ENCODE measurements at regions not wholly inside any gene's neighbourhood (a gene's known extent, or its start where the extent isn't known, plus 50 kb on each side); places are given as distances from the start of the nearest gene placed in this dataset.
"Not testable (repeated sequence)": the region's sequence is repeated elsewhere in the genome, so short reads cannot be mapped to it uniquely, and the experiment has no call there.

DNA sequence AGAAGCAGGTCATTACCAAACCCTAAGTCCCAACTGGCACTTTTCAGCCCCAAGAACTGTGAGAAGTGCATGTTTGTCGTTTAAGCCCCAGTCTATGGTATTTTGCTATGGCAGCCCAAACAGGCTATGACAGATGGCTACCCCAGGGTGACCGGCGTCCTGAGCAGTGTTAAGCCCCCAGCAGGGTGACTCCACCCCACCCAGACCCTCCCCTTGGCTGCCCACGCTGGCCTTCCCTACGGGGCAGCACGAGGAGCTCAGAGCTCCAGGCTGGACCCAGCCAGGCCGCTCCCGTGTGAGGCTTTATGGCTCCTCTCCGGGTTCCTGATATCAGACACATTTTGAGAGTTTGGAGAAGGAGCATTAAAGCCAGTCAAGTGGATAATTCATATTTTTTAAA lies 684.0 kb downstream of the PTPRU start (continued):
- TF ChIP-seq, protein P1, sequence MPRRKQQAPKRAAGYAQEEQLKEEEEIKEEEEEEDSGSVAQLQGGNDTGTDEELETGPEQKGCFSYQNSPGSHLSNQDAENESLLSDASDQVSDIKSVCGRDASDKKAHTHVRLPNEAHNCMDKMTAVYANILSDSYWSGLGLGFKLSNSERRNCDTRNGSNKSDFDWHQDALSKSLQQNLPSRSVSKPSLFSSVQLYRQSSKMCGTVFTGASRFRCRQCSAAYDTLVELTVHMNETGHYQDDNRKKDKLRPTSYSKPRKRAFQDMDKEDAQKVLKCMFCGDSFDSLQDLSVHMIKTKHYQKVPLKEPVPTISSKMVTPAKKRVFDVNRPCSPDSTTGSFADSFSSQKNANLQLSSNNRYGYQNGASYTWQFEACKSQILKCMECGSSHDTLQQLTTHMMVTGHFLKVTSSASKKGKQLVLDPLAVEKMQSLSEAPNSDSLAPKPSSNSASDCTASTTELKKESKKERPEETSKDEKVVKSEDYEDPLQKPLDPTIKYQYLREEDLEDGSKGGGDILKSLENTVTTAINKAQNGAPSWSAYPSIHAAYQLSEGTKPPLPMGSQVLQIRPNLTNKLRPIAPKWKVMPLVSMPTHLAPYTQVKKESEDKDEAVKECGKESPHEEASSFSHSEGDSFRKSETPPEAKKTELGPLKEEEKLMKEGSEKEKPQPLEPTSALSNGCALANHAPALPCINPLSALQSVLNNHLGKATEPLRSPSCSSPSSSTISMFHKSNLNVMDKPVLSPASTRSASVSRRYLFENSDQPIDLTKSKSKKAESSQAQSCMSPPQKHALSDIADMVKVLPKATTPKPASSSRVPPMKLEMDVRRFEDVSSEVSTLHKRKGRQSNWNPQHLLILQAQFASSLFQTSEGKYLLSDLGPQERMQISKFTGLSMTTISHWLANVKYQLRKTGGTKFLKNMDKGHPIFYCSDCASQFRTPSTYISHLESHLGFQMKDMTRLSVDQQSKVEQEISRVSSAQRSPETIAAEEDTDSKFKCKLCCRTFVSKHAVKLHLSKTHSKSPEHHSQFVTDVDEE (CRISPR knock-in tag; IDR thresholded peaks at IDR 0.05) = no peak
- no peak for TF ChIP-seq ZC3H10 (CRISPR knock-in tag; IDR thresholded peaks at IDR 0.05)
- no peak for TF ChIP-seq BACH2 (CRISPR knock-in tag; IDR thresholded peaks at IDR 0.05; ENCODE audit: borderline replicate concordance)
- TF ChIP-seq ZFP3 (CRISPR knock-in tag; IDR thresholded peaks at IDR 0.05) = no peak
- no peak for TF ChIP-seq ESRRG (CRISPR knock-in tag; IDR thresholded peaks at IDR 0.05)
- no peak for TF ChIP-seq ZNF565 (CRISPR knock-in tag; conservative IDR thresholded peaks at IDR 0.05; ENCODE audit: low read depth)
- TF ChIP-seq OSR1 (CRISPR knock-in tag; IDR thresholded peaks at IDR 0.05) = no peak
- TF ChIP-seq ZNF8 (CRISPR knock-in tag; IDR thresholded peaks at IDR 0.05) = no peak
- TF ChIP-seq, protein P2, sequence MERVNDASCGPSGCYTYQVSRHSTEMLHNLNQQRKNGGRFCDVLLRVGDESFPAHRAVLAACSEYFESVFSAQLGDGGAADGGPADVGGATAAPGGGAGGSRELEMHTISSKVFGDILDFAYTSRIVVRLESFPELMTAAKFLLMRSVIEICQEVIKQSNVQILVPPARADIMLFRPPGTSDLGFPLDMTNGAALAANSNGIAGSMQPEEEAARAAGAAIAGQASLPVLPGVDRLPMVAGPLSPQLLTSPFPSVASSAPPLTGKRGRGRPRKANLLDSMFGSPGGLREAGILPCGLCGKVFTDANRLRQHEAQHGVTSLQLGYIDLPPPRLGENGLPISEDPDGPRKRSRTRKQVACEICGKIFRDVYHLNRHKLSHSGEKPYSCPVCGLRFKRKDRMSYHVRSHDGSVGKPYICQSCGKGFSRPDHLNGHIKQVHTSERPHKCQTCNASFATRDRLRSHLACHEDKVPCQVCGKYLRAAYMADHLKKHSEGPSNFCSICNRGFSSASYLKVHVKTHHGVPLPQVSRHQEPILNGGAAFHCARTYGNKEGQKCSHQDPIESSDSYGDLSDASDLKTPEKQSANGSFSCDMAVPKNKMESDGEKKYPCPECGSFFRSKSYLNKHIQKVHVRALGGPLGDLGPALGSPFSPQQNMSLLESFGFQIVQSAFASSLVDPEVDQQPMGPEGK (CRISPR knock-in tag; IDR thresholded peaks at IDR 0.05; ENCODE audit: borderline replicate concordance) = no peak
- TF ChIP-seq GLIS3 (CRISPR knock-in tag; IDR thresholded peaks at IDR 0.05) = no peak
- TF ChIP-seq, protein P3, sequence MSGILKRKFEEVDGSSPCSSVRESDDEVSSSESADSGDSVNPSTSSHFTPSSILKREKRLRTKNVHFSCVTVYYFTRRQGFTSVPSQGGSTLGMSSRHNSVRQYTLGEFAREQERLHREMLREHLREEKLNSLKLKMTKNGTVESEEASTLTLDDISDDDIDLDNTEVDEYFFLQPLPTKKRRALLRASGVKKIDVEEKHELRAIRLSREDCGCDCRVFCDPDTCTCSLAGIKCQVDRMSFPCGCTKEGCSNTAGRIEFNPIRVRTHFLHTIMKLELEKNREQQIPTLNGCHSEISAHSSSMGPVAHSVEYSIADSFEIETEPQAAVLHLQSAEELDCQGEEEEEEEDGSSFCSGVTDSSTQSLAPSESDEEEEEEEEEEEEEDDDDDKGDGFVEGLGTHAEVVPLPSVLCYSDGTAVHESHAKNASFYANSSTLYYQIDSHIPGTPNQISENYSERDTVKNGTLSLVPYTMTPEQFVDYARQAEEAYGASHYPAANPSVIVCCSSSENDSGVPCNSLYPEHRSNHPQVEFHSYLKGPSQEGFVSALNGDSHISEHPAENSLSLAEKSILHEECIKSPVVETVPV (CRISPR knock-in tag; IDR thresholded peaks at IDR 0.05) = no peak
- TF ChIP-seq ZFP30 (CRISPR knock-in tag; IDR thresholded peaks at IDR 0.05) = no peak
- TF ChIP-seq CSDC2 (CRISPR knock-in tag; IDR thresholded peaks at IDR 0.05) = no peak
- TF ChIP-seq TOX (CRISPR knock-in tag; IDR thresholded peaks at IDR 0.05; ENCODE audit: borderline replicate concordance) = no peak
- no peak for TF ChIP-seq ZNF70 (CRISPR knock-in tag; IDR thresholded peaks at IDR 0.05)

DNA sequence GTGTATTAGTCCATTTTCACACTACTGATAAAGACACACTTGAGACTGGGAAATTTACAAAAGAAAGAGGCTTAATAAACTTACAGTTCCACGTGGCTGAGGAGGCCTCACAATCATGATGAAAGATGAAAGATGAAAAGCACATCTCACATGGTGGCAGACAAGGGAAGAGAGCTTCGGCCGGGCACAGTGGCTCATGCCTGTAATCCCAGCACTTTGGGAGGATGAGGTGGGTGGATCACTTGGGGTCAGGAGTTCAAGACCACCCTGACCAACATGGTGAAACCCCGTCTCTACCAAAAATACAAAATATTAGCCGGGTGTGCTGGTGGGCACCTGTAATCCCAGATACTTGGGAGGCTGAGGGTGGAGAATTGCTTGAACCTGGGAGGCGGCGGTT lies 682.7 kb downstream of the PTPRU start:
- ATAC-seq = not testable (repeated sequence)

DNA sequence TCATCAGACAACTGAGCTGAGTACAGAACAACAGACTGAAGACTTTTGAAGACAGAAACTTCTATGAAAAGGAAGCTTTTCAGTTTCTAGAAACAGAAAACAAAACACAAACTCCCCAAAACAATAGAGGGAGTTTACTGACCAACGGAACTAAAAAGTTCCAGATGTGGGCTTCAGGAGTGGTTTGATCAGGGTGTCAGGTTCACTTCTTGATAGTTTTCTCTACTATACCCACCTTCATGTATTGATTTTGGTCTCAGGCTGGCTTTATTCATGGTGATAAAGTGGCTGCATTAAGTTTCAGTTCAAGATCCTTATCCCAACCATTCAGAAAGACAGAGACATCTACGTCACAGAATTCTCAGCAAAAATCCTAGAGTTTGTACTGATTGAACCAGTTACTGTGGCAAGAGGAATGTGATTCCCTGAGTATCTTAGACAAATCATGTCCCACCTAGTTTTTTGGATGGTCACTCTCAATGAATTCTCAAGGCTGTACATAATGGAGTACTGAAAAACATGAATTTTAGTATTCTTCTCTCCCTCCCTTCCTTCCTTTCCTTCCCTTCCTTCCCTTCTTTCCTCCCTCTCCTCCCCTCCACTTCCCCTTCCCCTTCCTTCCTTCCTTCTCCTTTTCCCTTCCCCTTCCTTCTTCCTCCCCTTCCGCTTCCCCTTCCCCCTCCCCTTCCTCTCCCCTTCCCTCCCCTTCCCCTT lies 680.5 kb downstream of the PTPRU start:
- ATAC-seq = no peak
- TF ChIP-seq ZC3H10 (CRISPR knock-in tag; IDR thresholded peaks at IDR 0.05) (no peak), BACH2 (CRISPR knock-in tag; IDR thresholded peaks at IDR 0.05; ENCODE audit: borderline replicate concordance) (no peak), TCF4 (CRISPR knock-in tag; IDR thresholded peaks at IDR 0.05; ENCODE audit: borderline replicate concordance) (no peak), PPARA (CRISPR knock-in tag; IDR thresholded peaks at IDR 0.05; ENCODE audit: borderline replicate concordance) (no peak), CSDC2 (CRISPR knock-in tag; IDR thresholded peaks at IDR 0.05) (no peak), ARNTL (CRISPR knock-in tag; IDR thresholded peaks at IDR 0.05; ENCODE audit: borderline replicate concordance, low read depth) (no peak), ZFP3 (CRISPR knock-in tag; IDR thresholded peaks at IDR 0.05) (no peak), GLIS3 (CRISPR knock-in tag; IDR thresholded peaks at IDR 0.05) (no peak), ESRRG (CRISPR knock-in tag; IDR thresholded peaks at IDR 0.05) (no peak), RARB (CRISPR knock-in tag; IDR thresholded peaks at IDR 0.05) (no peak), ZNF565 (CRISPR knock-in tag; conservative IDR thresholded peaks at IDR 0.05; ENCODE audit: low read depth) (no peak), ZNF70 (CRISPR knock-in tag; IDR thresholded peaks at IDR 0.05) (no peak), TOX (CRISPR knock-in tag; IDR thresholded peaks at IDR 0.05; ENCODE audit: borderline replicate concordance) (no peak)
- TF ChIP-seq, protein P4, sequence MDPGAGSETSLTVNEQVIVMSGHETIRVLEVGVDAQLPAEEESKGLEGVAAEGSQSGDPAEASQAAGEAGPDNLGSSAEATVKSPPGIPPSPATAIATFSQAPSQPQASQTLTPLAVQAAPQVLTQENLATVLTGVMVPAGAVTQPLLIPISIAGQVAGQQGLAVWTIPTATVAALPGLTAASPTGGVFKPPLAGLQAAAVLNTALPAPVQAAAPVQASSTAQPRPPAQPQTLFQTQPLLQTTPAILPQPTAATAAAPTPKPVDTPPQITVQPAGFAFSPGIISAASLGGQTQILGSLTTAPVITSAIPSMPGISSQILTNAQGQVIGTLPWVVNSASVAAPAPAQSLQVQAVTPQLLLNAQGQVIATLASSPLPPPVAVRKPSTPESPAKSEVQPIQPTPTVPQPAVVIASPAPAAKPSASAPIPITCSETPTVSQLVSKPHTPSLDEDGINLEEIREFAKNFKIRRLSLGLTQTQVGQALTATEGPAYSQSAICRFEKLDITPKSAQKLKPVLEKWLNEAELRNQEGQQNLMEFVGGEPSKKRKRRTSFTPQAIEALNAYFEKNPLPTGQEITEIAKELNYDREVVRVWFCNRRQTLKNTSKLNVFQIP (CRISPR knock-in tag; IDR thresholded peaks at IDR 0.05; ENCODE audit: borderline replicate concordance, low read depth) = no peak
- TF ChIP-seq, protein P5, sequence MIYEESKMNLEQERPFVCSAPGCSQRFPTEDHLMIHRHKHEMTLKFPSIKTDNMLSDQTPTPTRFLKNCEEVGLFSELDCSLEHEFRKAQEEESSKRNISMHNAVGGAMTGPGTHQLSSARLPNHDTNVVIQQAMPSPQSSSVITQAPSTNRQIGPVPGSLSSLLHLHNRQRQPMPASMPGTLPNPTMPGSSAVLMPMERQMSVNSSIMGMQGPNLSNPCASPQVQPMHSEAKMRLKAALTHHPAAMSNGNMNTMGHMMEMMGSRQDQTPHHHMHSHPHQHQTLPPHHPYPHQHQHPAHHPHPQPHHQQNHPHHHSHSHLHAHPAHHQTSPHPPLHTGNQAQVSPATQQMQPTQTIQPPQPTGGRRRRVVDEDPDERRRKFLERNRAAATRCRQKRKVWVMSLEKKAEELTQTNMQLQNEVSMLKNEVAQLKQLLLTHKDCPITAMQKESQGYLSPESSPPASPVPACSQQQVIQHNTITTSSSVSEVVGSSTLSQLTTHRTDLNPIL (CRISPR knock-in tag; IDR thresholded peaks at IDR 0.05; ENCODE audit: low read depth) = no peak
- TF ChIP-seq, protein P1 (CRISPR knock-in tag; IDR thresholded peaks at IDR 0.05) = no peak
